ENCODE measurements at regions not wholly inside any gene's neighbourhood (a gene's known extent, or its start where the extent isn't known, plus 50 kb on each side); places are given as distances from the start of the nearest gene placed in this dataset.

DNA sequence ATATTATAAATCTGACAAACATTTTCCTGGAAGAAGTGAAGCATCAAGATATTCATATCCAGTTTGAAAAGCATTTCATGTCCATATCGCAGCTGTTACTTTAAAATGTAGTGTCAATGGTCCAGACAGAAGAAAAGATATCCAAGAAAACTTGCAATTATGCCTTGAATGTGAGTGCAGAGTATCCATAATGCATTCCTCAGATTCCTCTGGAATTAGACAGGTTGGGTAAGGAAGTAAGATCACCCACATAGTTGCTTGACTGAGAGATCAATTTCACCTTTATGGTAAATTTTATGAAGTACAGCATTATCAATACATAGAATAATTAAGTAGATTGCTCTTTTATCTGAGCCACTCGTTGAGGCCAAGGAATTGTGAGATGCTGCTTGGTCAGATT lies 327.0 kb upstream of the SLITRK5 start:
- CTCF ChIA-PET, result no interaction called here
- DNase-seq (ENCODE audit: extremely low spot score), result no peak
- POLR2A ChIA-PET, result no interaction called here

DNA sequence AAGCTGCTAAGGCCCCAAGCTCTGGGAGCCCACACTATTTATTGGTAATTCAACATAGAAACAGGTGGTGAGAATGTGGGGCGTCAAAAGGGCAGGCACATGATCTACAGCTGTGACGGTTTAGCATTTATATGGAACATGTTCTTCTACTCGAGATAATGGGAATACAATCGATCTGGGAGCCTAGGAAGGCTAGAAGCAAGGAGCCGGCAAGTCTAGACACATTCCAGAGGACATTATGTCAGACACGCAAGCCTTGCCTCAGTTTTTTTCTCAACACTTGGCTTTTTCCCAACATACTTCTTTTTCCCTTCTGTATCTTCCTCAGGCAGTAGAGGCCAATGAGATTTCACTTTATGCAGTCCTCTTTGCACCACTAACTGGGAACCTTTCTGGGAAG lies 315.7 kb upstream of the SLITRK5 start:
- POLR2A ChIA-PET, result no interaction called here
- TF ChIP-seq, protein P1, sequence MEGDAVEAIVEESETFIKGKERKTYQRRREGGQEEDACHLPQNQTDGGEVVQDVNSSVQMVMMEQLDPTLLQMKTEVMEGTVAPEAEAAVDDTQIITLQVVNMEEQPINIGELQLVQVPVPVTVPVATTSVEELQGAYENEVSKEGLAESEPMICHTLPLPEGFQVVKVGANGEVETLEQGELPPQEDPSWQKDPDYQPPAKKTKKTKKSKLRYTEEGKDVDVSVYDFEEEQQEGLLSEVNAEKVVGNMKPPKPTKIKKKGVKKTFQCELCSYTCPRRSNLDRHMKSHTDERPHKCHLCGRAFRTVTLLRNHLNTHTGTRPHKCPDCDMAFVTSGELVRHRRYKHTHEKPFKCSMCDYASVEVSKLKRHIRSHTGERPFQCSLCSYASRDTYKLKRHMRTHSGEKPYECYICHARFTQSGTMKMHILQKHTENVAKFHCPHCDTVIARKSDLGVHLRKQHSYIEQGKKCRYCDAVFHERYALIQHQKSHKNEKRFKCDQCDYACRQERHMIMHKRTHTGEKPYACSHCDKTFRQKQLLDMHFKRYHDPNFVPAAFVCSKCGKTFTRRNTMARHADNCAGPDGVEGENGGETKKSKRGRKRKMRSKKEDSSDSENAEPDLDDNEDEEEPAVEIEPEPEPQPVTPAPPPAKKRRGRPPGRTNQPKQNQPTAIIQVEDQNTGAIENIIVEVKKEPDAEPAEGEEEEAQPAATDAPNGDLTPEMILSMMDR (IDR thresholded peaks at IDR 0.05; ENCODE audit: control extremely low read depth, extremely low read depth, low read depth, missing control alignments), result no peak
- CTCF ChIA-PET, result no interaction called here
- no peak for DNase-seq (ENCODE audit: extremely low spot score)

More for the DNA sequence above, 327.0 kb upstream of the SLITRK5 start:
- TF ChIP-seq, protein P1 (IDR thresholded peaks at IDR 0.05; ENCODE audit: control extremely low read depth, extremely low read depth, low read depth, missing control alignments), result no peak

DNA sequence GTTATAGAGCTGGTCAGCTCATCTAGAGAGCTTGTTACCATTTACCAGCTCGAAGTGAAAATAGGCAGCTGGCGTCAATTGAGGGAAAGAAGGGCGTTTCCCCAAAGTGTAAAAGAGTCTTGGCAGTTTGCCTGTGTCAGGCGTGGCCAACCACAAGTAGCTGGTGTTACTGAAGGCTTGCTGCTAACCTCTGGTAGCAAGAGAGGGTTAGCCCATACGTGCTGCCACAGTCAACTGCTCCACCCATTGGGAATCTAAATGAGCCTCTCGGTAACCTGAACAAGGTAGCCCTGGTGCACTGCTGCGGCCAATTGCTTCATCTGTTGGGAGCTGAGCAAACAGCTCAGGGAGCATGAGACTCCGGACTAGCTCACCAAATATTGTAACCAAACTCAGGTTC lies 314.9 kb upstream of the SLITRK5 start:
- CTCF ChIA-PET, result interaction anchor here (0.9 kb wide), 2 partner anchors 17 to 41 kb away, joined by 3 read pairs; no protein-coding TSS in a partner anchor
- TF ChIP-seq, protein P1 (IDR thresholded peaks at IDR 0.05; ENCODE audit: control extremely low read depth, extremely low read depth, low read depth, missing control alignments), result no peak
- no peak for DNase-seq (ENCODE audit: extremely low spot score)
- POLR2A ChIA-PET, result no interaction called here

DNA sequence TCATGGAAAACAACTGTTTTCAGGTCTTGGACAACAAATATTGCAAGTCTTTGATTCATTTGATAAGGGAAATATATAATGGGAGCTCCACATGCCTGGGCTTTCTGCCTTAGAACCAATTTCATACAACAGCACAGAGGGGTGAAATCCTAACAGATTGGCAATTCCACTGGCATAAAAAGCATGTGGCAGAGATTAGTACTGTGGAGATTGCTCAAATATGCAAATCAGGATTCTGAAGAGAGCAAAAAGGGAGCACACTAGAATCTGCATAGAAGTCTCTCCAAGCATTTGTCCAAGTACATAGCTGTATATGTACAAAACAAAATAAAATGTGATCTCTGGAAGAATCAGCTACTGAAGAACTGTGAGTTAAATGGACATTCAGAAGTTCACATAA lies 312.9 kb upstream of the SLITRK5 start:
- TF ChIP-seq, protein P1 (IDR thresholded peaks at IDR 0.05; ENCODE audit: control extremely low read depth, extremely low read depth, low read depth, missing control alignments), result no peak
- ChIA-PET POLR2A (no interaction called here), CTCF (no interaction called here)
- DNase-seq (ENCODE audit: extremely low spot score), result no peak

DNA sequence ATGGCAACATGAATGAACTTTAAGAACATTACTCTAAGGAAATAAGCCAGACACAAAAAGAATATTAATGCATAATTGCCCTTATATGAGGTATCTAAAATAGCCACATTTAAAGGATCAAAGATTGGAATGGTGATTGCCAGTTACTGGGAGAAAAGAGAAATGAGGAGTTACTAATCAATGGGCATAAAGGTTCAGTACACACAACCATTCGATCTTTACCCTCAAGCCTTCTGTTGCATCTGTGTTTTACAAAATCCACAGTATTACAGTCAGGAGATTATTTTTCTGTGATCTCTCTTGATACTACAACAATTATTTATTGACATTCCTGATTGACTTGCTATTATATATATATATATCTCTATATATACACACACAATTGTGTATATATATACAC lies 310.0 kb upstream of the SLITRK5 start:
- no peak for DNase-seq (ENCODE audit: extremely low spot score)
- CTCF ChIA-PET, result no interaction called here
- TF ChIP-seq, protein P1 (IDR thresholded peaks at IDR 0.05; ENCODE audit: control extremely low read depth, extremely low read depth, low read depth, missing control alignments), result no peak
- POLR2A ChIA-PET, result no interaction called here

DNA sequence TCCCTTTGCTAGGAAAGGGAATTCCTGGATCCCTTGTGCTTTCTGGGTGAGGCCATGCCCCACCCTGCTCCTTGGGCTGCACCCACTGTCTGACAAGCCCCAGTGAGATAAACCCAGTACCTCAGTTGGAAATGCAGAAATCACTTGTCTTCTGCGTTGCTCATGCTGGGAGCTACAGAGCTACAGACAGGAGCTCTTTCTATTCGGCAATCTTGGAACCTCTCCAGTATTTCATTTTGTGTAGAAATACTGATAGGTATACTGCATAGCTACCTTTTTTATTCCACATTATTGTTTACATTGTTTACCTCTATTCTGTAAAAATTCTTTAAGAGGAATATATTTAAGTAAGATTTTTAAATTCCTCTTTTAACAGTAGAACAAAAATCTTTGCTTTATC lies 302.5 kb upstream of the SLITRK5 start:
- DNase-seq (ENCODE audit: extremely low spot score), result no peak
- TF ChIP-seq, protein P1 (IDR thresholded peaks at IDR 0.05; ENCODE audit: control extremely low read depth, extremely low read depth, low read depth, missing control alignments), result no peak
- ChIA-PET POLR2A (no interaction called here), CTCF (no interaction called here)

DNA sequence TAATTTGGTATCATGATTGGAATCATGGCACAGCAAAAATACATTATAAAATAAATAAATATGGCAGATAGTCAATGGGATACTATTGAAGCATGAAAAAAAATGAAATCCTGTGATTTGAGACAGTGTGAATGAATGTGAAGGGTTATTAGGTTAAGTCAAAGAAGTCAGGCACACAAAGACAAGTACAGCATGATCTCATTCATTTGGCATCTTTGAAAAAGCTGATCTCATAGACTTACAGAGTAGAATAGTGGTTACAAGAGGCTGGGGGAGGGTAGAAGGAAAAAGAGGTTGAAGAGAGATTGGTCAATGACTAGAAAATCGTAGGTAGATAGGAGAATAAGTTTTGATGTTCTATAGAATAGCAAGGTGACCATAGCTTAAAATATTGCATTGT lies 295.1 kb upstream of the SLITRK5 start:
- ChIA-PET POLR2A (no interaction called here), CTCF (no interaction called here)
- TF ChIP-seq, protein P1 (IDR thresholded peaks at IDR 0.05; ENCODE audit: control extremely low read depth, extremely low read depth, low read depth, missing control alignments), result no peak
- no peak for DNase-seq (ENCODE audit: extremely low spot score)
